Muscle of back (tissue), 3 donors: ENCODE measurements at regions not wholly inside any gene's neighbourhood (a gene's known extent, or its start where the extent isn't known, plus 50 kb on each side); places are given as distances from the start of the nearest gene placed in this dataset.
"Not testable (repeated sequence)": the region's sequence is repeated elsewhere in the genome, so short reads cannot be mapped to it uniquely, and the experiment has no call there.

Experiments used
- DNase-seq, 3 donors: peaks; one replicate each; pipeline versions ENCODE4 v3.0.0 to v3.0.0-alpha.2; 2013

GRCh38 chr7:68082066-68082960 is 1085.7 kb downstream of the TYW1 start:
- not testable (repeated sequence) for DNase-seq

DNA sequence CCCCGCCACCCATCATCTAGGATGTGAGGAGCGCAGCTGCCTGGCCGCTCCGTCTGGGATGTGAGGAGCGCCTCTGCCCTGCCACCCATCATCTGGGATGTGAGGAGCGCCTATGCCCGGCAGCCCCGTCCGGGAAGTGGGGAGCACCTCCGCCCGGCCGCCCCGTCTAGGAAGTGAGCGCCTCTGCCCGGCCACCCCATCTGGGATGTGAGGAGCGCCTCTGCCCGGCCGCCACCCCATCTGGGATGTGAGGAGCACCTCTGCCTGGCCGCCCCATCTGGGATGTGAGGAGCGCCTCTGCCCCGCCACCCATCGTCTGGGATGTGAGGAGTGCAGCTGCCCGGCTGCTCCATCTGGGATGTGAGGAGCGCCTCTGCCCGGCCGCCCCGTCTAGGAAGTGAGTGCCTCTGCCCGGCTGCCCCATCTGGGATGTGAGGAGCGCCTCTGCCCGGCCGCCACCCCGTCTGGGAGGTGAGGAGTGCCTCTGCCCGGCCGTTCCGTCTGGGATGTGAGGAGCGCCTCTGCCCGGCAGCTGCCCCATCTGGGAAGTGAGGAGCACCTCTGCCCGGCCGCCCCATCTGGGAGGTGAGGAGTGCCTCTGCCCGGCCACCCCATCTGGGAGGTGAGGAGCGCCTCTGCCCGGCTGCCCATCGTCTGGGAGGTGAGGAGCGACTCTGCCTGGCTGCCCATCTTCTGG is 1086.5 kb downstream of the TYW1 start:
- DNase-seq: not testable (repeated sequence)

GRCh38 chr7:68087401-68087800 is 1090.8 kb downstream of the TYW1 start:
- DNase-seq: no peak

DNA sequence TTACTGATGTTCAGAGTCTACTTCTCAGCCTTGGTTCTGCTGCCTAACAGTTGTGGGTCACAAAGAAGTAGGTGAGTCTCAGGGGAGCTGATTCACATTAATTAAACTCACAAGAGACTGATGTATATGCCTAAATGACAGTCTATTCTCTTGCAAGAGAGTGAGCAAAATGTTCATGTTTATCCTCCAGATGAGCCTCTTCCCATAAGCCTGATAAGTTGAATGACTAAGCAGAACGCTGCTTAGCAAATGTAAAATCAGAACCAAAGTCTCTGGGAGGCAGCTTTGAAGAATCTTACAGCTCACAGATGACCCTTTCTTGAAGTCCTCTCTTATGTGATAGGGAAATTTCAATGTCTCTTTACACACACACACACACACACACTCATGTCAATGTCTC is 1092.2 kb downstream of the TYW1 start:
- DNase-seq: no peak

DNA sequence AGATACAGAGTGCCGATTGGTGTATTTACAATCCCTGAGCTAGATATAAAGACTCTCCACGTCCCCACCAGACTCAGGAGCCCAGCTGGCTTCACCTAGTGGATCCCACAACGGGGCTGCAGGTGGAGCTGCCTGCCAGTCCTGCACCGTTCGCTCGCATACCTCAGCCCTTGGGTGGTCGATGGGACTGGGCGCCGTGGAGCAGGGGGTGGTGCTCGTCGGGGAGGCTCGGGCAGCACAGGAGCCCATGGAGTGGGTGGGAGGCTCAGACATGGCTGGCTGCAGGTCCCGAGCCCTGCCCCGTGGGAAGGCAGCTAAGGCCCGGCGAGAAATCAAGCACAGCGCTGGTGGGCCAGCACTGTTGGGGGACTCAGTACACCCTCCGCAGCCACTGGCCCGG is 1093.6 kb downstream of the TYW1 start:
- DNase-seq: not testable (repeated sequence)

- no peak for DNase-seq
Measured at GRCh38 chr7:68103319-68103718, 1106.7 kb downstream of the TYW1 start.

DNA sequence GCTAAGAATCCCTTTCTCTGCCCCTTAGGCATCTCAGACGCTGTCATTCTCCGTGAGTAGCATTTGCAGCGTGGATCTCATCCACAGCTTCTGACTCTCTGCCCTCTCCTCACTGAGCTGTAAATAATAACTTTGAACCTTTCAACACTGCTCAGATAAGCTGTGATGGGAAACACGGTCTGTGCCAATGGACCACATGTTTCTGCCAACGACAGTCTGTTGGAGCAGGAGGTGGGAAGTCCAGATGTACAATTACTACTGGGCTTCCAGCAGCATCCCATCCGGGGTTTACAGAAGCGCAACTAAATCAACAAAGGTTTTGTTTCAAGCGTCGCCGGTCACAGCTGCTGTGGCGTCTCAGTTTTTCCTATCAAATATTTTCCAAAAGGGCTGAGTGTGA is 1110.6 kb downstream of the TYW1 start:
- DNase-seq: peak; percentile 18 to 69 (median 33)

- DNase-seq: peak in 1 of 3 donors; percentile 76
Measured at GRCh38 chr7:68107968-68108367, 1111.3 kb downstream of the TYW1 start.

GRCh38 chr7:68109299-68109698 is 1112.7 kb downstream of the TYW1 start:
- no peak for DNase-seq

- DNase-seq: no peak
Measured at GRCh38 chr7:68119411-68119810, 1122.8 kb downstream of the TYW1 start.

- no peak for DNase-seq
Measured at GRCh38 chr7:68121056-68121455, 1124.4 kb downstream of the TYW1 start.

DNA sequence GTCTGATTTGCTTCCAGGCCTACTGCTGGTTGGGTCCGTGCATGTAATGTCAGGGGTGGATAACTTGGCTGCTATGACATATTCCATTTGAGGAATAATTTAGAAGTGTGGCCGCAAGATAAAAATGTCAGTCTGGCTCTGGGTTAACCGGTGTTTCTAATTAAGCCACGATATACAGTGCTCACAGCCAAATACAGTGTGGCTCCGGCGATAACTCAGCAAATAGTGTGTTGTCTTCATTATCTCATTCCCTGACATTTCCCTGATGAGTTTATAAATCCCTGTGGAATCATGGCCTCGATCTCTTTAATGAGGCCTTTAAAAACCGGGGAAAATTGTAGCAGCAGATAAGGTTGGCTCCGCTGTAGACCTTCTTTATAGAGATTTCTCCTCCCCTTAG is 1125.0 kb downstream of the TYW1 start:
- no peak for DNase-seq

GRCh38 chr7:68122801-68123200 is 1126.2 kb downstream of the TYW1 start:
- no peak for DNase-seq

DNA sequence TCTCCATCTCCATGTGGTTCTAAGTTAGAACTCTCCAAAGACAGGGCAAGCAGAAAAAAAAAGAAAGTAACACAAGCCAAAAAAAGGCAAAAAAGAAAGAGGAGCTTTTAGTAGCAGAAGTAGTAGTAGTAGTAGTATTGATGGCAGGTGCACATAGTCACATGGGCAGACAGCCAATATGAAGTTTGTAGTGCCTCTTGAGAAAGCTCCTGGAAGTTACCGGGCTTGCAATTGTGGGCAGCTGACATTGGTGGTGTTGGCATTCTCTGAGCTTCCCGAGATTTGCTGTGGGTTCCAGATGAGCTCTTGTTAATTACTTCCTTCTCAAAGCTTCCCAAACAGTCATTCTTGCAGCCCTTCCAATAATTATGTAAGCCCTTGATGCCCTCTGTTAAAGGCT is 1128.5 kb downstream of the TYW1 start:
- no peak for DNase-seq

DNA sequence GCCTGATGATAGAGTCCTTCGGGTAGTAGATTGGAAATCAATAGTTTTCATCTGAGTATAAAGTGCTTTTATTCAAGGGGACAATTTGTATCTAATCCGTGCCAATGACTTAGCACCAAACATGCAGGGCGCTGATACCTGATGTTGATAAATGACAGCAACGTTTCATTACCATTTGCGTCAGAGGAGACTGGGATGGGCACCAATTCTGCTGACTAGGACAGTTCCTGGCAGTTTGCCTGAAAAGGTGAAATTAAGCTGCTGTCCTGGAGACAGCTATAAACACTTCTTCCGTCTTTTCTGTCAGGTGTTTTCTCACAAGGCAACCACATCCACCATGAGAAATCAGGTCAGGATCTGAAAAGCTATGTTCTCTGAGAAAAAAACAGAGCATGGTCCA is 1136.4 kb downstream of the TYW1 start:
- no peak for DNase-seq

GRCh38 chr7:68143345-68143744 is 1146.7 kb downstream of the TYW1 start:
- DNase-seq: no peak

- peak in 1 of 3 donors; percentile 22 for DNase-seq
Measured at GRCh38 chr7:68146983-68147382, 1150.3 kb downstream of the TYW1 start.

DNA sequence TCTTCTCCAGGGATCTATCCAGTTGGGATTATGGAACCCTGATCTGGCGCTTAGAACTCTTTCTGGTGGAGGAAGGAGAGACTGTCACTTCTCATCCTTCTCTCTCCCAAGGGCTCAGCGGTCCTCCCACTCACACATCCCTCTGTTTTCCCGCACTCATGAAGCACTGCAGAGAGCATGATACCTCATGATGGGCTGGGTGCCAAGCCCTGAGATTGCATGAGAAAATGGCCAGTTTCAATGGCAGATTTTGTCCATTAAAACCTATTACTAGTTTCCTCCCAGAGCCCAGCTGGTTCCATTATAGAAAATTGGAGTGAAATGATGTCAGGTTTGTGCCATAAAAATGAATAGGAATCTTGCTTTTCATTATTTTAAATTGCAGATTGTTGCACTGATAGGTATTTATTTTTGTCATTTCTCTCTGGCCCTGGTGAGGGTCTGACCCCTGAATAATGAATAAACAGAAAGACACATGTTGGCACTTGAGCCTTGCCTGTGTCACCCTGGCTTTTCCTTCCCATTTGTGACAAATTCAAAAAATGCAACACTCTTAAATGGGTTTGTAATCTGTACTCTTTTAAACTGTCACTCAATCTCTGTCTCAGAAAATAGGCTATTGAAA is 1151.1 kb downstream of the TYW1 start:
- DNase-seq: no peak

DNA sequence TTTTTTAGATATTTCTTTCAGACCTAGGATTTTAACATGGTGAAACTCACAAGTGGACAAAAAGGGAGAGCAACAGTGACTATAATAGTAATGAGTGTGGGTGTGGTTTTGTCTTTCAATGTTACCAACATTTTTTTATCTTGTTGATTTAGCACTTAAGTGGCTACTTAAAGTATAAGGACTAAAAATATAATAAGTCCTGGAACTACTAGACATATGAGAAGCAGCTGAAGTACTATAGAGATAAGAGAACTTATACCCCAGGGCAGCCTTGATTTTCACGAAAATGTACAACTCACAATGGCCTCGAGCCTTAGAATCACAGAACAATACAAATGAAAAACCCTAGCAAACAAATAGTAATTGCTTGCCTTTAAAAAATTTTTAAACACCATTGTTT is 1151.8 kb downstream of the TYW1 start:
- no peak for DNase-seq

- no peak for DNase-seq
Measured at GRCh38 chr7:68152205-68152604, 1155.6 kb downstream of the TYW1 start.

GRCh38 chr7:68155676-68156075 is 1159.0 kb downstream of the TYW1 start:
- no peak for DNase-seq

DNA sequence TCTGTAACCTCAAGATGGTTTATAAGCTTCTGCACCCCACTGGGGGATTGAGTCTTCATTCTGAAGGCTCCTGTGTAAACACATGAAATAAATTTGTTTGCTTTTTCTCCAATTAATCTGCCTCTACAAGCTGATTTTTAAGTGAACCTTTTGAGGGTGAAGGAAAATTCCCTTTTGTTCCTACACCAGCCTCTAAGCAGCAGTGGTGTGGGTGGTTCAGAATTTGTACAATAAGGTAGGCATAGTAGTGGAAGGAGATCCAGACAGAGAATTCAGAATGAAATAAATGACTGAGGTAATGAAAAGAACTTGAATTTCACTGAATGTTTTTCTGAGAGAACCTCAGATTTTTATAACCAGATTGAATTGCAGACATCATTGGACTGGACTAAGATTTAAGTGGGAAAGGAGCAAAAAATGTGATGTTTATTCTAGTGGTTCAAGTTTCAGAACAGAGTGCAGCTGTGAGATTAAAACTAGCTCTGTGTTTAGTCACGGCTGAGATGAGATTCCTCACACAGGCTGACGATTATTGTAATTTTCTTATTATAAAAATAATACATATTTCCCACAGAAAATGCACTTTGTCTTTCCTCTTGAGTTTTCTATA is 1162.2 kb downstream of the TYW1 start:
- DNase-seq: no peak
